HG03139 (cell line): ENCODE measurements at regions not wholly inside any gene's neighbourhood (a gene's known extent, or its start where the extent isn't known, plus 50 kb on each side); places are given as distances from the start of the nearest gene placed in this dataset.

Source experiments
- ATAC-seq: cut with Tn5 transposase; IDR thresholded peaks from one replicate; pipeline ENCODE4 v1.9.1; 2021; ENCODE audit not compliant: unreplicated experiment

DNA sequence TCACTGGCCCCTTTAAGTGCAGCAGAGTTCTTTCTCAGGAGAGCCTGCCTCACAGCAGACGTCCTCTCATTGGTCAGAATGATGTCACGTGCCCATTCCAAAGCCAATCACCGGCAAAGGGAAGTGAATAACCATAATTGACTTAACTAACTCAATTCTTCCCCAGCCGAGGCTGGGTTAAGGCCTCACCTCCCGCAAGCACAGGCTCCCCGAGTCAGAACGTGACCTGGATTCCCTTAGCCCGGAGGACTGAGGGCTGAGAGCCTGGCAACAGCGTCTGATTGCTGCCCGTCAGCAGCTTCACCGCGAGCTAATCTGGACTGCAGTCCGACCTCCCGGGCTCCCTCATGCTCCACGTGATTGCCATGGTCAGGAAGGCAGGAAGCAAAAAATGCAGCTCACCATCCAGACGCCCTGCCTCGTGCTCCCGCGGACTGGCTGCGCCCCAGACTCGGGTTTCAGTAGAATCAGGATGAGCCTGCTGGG lies 92.1 kb upstream of the FZD10 start:
- no peak for ATAC-seq

DNA sequence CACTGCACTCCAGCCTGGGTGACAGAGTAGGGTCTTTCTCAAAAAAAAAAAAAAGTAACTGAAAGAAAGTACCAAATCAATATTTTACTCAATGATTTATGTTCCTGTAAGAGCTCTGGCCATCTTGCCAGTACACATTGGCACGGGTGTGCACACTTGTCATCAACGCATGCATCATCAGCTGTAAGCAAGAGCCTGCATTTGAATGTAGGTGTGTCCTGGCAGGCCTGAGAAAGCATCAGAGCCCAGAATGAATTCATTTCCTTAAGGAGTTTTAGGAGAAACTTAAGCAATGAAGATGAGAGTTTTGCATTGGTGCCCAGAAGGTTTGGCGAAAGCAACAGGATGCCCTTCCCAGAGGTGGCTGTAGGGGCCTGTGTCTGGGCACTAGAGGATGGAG lies 88.5 kb upstream of the FZD10 start:
- no peak for ATAC-seq

DNA sequence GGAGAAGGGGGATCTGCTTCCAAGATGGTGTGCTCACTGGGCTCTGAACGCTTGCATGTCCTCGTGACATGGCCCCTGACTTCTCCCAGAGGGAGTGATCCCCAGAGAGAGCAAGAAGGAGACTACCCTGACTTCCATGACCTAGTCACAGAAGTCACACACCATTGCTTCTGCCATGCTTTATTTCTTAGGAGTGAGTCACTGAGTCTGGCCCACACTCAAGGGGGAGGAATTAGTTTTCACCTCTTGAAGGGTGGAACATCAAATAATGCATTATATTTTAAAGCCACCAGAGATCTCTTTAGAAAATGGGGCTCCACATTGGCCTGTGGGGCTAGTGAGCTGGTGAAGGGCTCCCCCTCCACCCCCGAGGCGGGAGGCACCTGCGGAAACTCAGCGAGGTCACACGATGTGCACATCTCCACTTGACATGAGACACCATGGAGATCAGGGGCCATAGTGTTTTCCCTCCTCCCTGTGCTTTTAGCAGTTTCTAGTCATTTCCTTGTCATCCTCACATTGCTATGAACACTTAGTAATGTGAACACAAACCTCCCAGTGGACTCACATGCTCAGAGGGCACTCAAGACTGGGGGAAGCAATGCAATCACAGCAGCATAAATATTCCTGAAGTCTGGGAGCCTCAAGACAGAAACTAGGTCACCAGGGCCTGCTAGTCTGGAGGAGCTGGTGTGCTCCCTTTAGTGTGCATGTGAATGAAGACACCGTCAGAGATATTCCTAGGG lies 87.4 kb upstream of the FZD10 start:
- no peak for ATAC-seq

DNA sequence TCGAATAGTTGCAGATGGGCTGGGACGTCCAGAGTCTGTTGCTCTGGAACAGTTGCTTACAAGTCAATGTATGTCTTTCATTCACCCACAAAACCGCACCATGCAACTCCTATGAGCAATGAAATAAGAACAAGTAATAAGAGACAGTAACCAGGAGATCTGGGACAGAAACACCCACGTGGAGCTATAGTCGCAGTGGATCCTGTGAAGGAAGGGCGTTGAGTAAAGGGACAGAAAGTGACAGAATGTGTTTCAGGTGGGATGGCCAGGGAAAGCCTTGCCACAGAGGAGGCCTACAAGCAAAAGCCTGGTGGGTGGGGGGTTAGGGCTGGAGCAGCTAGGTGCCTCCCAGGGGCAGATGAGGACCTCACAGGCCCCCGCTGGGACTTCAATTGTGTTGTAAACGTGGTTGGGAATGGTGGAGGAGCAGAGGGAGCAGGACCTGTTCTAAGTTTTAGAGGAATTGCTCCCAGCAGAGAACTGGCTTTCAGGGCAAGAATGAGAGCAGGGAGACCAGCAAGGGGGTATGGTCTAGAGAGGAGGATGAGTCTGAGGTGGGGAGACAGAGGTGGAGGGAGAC lies 86.7 kb upstream of the FZD10 start:
- no peak for ATAC-seq

DNA sequence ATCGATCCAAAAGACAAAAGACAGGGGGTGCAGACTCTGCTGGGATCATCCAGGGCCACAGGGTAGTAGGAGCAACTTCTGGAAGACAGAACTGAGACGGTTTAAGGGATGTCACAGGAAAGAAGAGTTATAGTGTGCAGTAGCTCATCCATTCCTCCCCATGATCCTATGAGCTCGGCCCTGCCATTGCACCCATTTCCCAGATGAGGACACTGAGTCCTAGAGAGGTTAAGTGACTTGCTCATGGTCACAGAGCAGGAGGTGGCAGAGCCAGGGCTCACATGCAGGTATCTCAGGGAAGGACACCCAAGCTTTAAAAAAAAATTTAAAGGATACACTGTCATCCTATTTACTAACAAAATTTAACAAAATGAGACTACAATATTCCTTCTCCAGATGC lies 86.1 kb upstream of the FZD10 start:
- ATAC-seq = no peak

DNA sequence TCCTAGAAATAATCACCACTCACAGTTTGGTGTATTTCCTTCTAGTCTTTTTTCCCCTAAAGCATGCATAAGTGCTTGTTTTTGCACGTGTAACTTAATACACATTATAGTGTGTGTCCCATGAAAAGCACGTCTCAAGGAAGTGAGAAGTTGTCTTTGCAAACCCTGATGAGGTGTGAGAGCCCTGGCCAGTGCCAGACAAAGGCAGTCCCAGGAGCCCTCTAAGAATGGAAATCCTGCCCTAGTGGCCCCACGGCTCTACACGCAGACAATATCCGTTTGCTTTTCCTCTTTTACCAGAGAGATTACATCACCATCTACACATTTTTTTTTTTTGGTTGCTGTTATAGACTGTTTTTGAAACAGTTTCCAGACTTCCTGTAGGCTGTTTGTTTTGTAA lies 85.5 kb upstream of the FZD10 start:
- ATAC-seq = no peak

DNA sequence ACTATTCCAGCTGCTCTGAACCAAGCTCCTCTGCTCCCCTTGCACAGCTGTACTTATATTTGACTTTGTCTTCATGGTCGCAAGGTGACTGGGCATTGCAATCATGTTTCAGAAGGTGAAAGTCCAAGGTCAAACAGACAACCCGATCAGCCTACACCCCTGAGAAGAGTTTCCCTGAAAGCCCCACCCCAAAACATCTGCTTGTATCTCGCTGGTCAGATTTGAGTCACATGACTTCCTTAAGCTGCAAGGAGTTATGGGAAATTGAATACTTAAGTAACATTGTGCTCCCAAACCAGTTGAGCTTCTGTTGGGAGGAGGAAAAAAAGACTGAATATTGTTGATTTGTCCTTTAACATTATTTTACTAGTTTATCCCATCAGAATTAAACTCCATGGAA lies 83.4 kb upstream of the FZD10 start:
- ATAC-seq = no peak

DNA sequence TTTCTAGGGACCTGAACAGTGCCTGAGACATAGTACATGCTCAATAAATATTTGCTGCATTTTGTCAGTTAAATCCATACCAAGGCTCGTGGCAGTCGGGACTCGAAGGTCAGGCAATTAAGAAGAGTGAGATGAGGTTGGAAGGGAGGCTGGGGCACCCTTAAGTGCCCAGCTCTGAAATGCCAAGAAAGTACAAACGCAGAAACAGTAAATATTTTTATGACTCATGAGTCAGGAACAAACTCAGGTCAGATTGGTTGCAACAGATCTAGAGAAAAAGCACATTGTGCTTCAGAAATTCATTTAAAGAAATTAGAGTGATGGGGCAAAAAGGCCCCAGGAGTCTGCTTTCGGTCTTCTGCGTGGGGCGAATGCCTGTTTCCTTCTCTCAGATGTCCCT lies 83.0 kb upstream of the FZD10 start:
- ATAC-seq = no peak

DNA sequence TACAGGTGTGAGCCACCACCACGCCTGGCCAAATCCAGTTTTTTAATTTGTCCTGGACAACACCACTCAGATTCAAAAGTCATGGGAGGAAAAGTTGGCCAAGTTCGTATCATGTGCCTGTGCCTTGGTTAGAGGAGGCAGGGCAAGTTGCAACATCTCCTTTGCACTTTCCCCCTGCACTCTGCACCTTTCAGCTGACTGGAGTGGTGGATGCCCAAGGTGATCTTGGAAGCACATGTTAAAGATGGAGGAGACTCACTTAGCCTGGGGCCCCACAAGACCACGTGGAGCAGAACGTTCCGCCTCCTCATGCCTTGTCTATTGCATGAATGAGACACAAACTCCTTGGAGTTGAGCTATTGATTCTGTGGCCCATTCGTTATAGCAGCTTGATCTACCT lies 82.1 kb upstream of the FZD10 start:
- ATAC-seq = no peak

DNA sequence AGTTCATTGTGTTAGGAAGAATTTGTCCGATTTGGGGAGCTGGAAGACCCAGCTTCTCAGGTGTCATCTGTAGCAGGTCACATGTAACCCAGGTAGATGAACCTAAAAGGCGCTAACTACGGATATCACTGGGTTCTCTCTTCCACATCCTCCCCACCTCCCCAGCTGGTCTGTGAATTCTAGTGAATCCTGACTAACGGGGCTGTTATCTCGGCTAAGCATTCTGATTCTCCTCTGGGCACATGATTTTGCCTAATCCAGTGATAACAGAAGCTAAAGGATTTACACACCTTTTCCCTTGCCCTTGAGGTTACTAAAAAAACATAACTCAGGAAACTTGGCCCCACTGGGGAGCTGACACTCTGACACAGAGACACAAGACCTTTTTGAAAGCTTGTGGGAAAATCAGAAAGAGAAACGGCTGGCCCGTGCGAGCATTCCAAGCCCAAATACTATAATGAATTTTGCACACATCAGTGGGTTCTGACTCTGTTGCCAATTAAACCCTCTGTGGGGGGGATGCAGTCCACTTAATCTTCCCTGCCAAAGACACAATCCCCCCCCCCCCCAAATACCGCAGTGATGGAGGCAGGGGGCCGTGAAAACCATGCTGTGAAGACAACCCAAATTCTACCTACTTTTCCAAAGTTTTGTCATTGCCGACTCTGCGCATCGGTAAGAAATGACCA lies 81.0 kb upstream of the FZD10 start:
- ATAC-seq = no peak

DNA sequence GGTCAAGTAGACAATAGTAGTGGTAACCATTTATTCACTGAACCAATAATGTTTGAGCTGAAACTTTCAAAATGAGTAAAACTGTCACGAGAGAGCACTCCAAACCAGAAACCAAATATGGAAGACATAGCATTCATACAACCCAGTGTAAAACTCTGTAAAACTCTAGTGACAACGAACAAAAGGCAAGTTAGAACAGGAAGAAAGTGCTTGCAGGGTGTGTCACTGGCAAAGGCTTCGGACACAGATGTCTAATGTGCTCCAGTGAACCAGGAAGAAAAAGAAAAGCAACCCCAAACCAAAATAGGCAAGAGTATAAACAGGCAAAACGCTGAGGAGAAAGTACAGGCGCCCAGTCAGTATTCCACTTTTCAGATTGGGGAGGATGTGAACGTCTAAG lies 79.3 kb upstream of the FZD10 start:
- ATAC-seq = no peak

DNA sequence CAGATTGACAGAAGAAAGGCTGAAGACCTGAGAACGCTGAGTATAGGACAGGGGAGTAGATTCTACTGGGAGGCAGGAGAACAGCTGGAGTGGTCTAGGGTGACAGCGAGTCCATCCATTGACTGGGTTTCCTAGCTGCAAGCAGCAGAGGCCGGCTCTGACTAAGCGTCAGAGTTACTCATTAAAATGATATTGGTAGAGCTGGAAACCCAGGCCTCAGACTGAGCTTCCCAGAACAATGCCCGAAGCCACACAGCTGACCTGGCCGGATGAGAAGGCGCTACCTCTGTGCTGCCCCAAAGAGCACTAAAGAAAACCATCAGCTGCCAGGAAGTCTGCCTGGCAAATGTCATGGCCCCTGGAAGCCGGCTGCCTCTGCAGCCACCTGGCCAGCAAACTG lies 78.5 kb upstream of the FZD10 start:
- ATAC-seq = no peak

DNA sequence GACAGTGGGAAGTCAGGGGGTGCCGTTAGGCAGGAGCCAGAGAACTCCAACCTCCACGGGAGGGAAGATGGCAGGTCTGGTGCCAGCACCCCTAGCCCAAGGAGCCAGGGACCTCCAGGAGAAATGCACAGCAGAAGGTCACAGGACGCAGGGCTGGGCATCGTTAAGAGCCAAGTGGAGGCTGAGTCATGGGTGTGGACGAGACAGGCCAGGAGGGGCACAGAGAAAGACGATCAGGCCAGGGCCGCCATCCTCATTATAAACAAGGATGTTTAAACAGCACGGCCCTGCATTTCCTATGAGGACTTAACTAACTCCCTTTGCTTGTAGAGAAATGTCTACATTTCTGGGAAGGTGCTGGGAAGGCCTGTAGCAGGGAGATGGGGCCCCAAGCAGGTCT lies 77.9 kb upstream of the FZD10 start:
- no peak for ATAC-seq

DNA sequence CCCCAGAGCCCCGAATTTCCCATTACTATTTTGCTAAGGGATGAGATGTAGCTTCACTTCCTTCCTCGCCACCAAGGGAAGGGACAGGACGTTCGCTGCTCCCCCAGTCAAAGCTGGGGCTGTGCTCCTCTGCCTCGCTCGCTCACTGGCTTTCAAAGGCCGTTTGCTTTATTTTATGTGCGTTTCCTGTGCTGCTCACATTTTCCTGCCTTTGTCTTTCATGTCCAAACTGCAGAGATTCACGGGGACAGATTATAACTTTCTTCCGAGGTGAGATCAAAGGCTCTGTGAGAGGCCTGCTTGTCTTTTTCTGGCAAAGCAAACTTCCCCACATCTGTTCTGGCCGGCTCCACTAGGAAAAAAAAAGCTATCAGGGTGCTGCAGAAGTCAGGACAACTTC lies 76.0 kb upstream of the FZD10 start:
- no peak for ATAC-seq

DNA sequence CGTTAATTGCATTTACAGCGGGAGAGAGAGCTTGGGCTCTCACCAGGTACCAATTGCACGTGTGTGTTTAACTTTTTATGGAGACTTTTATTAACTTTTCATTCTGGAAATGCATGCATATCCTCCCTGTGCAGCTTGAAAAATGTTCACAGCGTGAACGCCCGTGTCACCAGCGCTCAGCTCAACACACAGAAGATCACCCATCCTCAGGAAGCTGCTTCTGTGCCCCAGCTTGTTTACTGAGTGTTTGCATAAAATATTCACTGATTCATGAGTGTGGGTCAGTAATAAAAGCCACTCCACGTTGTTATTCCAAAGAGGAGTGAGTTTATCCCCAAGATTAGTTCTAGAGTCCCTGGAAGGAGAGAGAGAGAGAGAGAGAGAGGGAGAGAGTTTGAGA lies 75.5 kb upstream of the FZD10 start:
- no peak for ATAC-seq

DNA sequence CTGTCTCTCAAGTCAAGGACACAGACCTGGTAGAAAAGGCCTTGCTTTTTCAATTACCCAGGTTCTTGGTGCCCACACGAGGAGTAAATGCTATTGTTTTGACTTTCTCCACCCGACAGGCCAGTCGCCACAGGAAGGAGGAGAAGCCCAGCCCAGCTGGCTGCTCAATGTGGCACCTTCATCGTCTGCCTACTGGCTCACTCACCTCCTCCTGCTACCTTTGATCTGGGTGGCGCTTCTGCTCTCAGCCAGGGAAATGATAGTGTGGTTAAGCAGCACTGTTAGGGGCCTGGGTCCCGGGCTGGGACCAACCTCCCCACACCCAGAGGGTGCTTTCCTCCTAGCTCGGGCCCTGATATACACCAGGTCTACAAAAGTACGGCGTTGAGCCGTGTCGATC lies 75.0 kb upstream of the FZD10 start:
- ATAC-seq = no peak

DNA sequence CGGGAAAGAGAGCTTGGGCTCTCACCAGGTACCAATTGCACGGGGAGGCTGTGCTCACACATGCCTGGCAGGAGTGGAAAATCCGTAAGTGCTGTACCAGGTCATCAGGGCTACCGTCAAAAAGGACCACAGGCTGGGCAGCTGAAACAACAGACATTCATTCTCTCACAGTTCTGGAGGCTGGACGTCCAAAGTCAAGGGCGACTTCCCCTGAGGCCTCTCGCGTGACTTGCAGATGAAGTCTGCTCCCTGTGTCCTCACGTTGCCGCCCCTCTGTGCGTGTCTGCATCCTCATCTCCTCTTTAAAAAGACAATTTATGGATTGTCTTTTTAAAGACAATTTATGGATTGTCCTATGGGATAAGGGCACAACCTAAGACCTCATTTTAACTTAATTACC lies 73.8 kb upstream of the FZD10 start:
- no peak for ATAC-seq

DNA sequence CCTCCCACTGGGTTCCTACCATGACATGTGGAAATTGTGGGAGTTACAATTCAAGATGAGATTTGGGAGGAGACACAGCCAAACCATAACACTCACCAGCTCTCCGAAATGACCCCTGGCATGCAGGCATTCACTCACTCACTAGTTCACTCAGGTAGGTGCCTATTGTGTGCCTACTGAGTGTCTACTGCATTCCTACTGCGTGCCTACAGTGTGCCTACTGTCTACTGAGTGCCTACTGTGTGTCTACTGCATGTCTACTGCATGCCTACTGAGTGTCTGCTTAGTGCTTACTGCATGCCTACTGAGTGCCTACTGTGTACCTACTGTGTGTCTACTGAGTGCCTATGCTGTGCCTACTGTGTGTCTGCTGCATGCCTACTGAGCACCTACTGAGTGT lies 71.7 kb upstream of the FZD10 start:
- ATAC-seq = no peak

DNA sequence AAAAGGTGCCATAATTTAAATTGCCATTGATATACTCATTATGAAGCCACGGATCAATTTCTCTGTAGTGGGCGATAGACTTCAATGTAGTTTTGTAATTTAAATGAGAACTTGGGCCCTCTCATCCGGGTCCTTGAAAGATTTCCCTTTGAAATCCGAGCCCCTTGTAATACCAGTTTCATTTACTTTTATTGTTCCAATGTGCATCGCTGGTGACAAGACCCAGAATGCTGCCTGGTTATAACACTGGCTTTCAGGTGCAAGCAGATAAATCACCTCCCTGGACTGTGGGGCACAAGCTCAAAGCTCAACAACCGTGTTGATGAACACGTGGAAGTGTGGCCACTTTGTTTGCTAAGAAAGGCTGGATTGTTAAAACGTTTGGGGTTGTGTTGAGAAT lies 68.9 kb upstream of the FZD10 start:
- no peak for ATAC-seq

DNA sequence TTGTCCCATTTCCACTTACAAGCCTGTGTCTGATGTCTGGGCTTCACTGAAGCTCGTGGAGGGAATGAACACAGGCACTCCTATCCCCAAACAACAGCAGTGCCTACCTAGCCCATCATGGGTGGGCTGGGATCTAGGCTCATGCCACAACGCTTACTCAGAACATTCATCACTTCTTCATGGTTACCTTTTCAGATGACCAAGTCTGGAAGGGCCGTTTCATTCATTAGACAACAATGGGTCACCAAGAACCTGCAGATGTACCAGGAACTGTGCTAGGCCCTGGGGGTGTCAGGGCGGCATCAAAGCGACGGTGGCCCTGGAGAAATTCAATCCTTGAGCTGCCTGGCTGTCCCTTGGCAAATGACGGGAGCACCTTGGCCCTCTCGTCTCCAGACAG lies 64.9 kb upstream of the FZD10 start:
- no peak for ATAC-seq

DNA sequence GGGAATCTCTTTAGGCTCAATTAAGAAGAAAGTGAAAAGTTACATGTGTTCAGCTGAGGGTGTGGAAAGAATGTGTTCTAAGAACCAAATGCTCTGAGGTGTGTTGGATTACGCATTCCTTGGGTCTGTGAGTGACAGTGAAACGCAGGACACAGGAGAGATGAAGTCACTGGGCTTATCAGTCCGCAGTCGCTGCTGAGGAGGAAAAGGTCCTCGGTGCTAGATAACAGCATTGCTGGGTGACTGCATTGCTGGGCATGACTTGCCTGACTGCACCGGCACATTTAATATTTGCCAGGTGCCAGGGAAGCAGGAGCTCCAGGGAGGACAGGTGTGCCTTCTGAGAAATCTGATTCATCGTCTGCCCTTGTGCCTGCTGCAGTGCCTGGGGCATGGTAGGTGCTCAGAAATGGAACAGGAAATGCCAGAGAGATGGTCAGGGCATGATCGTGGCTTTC lies 64.4 kb upstream of the FZD10 start:
- no peak for ATAC-seq

DNA sequence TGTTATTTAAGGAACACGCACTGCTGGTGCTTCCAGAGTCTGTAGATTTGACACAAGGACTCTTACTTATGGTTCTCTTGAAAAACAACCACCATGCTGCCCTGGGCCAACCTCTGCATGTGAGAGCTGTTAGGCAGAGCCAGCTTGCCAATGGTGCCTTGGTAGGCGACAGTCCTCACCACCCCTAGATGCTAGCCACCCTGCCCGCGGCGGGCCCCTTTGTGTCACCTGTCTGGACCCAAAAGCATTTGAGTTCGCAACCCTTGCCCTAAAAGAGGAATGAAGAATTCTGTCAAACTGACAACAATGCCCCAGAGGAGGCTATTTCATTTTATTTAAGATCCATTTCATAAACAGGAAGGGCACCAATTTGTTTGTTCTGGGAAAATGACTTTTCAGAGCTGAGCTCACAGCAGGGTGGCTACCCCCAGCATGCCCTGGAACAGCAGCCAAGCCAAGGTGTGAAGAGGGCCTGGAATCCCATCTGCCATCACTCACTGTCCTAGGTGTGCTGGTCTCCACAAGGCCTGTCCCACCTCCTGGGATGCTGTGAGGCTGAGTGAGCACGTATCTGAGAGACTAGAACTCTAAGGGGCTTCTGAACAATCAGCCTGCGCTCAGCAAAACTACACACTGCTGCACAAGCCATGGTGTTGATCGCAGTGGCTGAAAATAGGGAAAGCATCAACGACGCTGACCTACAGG lies 63.8 kb upstream of the FZD10 start:
- ATAC-seq = no peak
